ENCODE measurements at regions not wholly inside any gene's neighbourhood (a gene's known extent, or its start where the extent isn't known, plus 50 kb on each side); places are given as distances from the start of the nearest gene placed in this dataset.

DNA sequence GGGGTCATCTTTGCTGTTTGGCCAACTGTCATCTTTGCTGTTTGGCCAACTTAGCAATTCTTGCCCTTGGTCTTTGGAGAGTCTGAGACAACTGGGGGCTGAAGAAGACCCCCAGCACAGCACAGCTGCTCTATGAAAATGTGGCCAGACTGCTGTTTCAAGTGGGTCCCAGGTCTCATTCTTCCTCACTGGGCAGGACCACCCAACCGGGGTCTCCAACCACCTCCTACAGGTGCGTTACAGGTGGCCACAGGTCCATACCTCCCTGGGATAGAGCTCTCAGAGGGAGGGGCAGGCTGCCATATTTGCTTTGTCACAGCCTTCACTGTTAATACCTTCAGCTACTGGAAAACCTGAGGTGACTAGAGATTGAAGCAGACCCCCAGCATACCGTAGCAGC, 82.1 kb upstream of the TCEAL2 start (continued):
- TF ChIP-seq FOSL1 (IDR thresholded peaks at IDR 0.05; ENCODE audit: low read depth) (no peak), SRF (IDR thresholded peaks at IDR 0.05; ENCODE audit: low read depth) (no peak), EZH2 (IDR thresholded peaks at IDR 0.05) (no peak), YY1 (IDR thresholded peaks at IDR 0.05; ENCODE audit: extremely low read depth, insufficient replicate concordance, low read depth, low read length) (no peak)
- TF ChIP-seq, protein P1, sequence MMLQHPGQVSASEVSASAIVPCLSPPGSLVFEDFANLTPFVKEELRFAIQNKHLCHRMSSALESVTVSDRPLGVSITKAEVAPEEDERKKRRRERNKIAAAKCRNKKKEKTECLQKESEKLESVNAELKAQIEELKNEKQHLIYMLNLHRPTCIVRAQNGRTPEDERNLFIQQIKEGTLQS (IDR thresholded peaks at IDR 0.05): no peak
- TF ChIP-seq, protein P2, sequence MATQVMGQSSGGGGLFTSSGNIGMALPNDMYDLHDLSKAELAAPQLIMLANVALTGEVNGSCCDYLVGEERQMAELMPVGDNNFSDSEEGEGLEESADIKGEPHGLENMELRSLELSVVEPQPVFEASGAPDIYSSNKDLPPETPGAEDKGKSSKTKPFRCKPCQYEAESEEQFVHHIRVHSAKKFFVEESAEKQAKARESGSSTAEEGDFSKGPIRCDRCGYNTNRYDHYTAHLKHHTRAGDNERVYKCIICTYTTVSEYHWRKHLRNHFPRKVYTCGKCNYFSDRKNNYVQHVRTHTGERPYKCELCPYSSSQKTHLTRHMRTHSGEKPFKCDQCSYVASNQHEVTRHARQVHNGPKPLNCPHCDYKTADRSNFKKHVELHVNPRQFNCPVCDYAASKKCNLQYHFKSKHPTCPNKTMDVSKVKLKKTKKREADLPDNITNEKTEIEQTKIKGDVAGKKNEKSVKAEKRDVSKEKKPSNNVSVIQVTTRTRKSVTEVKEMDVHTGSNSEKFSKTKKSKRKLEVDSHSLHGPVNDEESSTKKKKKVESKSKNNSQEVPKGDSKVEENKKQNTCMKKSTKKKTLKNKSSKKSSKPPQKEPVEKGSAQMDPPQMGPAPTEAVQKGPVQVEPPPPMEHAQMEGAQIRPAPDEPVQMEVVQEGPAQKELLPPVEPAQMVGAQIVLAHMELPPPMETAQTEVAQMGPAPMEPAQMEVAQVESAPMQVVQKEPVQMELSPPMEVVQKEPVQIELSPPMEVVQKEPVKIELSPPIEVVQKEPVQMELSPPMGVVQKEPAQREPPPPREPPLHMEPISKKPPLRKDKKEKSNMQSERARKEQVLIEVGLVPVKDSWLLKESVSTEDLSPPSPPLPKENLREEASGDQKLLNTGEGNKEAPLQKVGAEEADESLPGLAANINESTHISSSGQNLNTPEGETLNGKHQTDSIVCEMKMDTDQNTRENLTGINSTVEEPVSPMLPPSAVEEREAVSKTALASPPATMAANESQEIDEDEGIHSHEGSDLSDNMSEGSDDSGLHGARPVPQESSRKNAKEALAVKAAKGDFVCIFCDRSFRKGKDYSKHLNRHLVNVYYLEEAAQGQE (IDR thresholded peaks at IDR 0.05; ENCODE audit: low read depth): no peak

DNA sequence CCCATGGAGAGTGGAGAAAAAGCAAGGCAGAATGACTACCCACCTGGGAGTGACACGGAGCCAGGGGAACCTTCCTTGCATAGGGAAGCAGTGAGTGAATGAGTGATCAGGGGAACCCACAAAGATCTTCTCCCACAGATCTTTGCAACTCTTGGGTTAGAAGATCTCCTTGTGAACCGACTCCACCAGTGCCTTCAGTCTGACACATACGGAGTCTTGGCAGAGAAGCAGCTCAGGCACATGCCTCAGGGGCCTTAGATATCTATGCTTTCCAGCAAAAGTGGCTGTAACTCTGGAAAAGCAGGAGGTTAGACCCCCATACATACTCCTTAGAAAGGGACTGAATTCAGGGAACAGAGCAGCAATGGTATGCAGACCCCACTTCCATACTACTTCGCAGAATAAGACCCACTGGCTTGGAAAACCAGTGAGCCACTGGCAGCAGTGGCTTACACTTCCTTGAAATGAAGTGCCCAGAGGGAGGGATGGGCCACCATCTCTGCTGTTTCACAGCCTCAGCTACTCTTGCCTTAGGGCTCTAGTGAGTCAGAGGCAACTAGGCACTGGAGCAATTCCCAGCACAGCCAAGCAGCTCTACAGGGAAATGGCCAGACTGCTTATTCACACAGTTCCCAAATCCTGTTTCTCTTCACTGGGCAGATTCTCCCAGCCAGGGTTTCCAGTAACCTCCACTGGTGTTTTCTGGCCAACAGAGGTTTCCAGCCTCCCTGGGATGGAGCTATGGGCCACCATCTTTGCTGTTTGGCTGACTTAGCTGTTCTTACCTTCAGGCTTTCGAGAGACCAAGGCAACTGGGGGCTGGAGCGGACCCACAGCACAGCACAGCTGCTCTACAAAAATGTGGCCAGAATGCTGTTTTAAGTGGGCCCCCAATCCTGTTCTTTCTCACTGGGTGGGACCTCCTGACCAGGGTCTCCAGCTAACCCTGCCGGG, 82.8 kb upstream of the TCEAL2 start:
- Histone ChIP-seq H3K27me3 (ENCODE audit: insufficient read depth, low read length) (no peaks in the 10 kb centered on the region), H2AFZ (ENCODE audit: low read depth, low read length, poor library complexity, severe bottlenecking) (no peak overlapping the region), H3K4me2 (ENCODE audit: low read length) (no peak overlapping the region), H3K4me3 (replicated peaks in 1 of 2; ENCODE audit: low read depth in 1 of 2, low read length in 2 of 2) (no peak overlapping the region), H3K27ac (ENCODE audit: low read depth, low read length) (no peak overlapping the region), H4K20me1 (ENCODE audit: insufficient read depth) (no peaks in the 10 kb centered on the region), H3K36me3 (ENCODE audit: control insufficient read depth in 1 of 2, insufficient read depth in 2 of 2, low read length in 2 of 2) (no peaks in the 10 kb centered on the region), H3K9me2 (ENCODE audit: insufficient read depth) (no peaks in the 10 kb centered on the region), H3K79me2 (ENCODE audit: insufficient read depth, low read length) (no peaks in the 10 kb centered on the region), H3K4me1 (ENCODE audit: control insufficient read depth in 1 of 2, insufficient read depth in 2 of 2, low read length in 2 of 2) (no peaks in the 10 kb centered on the region), H3K9me3 (ENCODE audit: control insufficient read depth in 1 of 2, insufficient read depth in 1 of 2, low read depth in 1 of 2, low read length in 2 of 2) (no peaks in the 10 kb centered on the region), H3K9ac (ENCODE audit: low read length) (no peak overlapping the region)
- intact Hi-C loops (cut with micrococcal nuclease): no loop called here
- no TSS peak for BruUV-seq (replicated peaks)
- CTCF ChIA-PET: no interaction called here
- ATAC-seq (no peak), DNase-seq (ENCODE audit: low read depth, low spot score) (no peak)
- POLR2A ChIA-PET: no interaction called here
- RAD21 ChIA-PET (ENCODE audit: low non-redundant PET in 1 of 2, low total read pairs in 2 of 2, uncharacterized antibody in 2 of 2, unreplicated experiment in 2 of 2): no interaction called here
- TF ChIP-seq ELF1 (IDR thresholded peaks at IDR 0.05; ENCODE audit: borderline replicate concordance, low read depth) (no peak), RAD21 (IDR thresholded peaks at IDR 0.05; ENCODE audit: low read depth) (no peak), EZH2phosphoT487 (IDR thresholded peaks at IDR 0.05; ENCODE audit: borderline replicate concordance) (no peak), ZNF274 (IDR thresholded peaks at IDR 0.05; ENCODE audit: low read depth, low read length) (no peak), JUND (IDR thresholded peaks at IDR 0.05) (no peak), POLR2A (IDR thresholded peaks at IDR 0.05; ENCODE audit: borderline replicate concordance, extremely low read depth, insufficient read depth, insufficient read length) (no peak), SP1 (IDR thresholded peaks at IDR 0.05; ENCODE audit: low read depth) (no peak), CEBPB (IDR thresholded peaks at IDR 0.05; ENCODE audit: low read depth) (no peak), EGR1 (IDR thresholded peaks at IDR 0.05; ENCODE audit: low read depth) (no peak), TCF7L2 (IDR thresholded peaks at IDR 0.05; ENCODE audit: borderline replicate concordance, extremely low read depth, insufficient read depth, insufficient read length) (no peak), EZH2 (IDR thresholded peaks at IDR 0.05) (no peak), SRF (IDR thresholded peaks at IDR 0.05; ENCODE audit: low read depth) (no peak), YY1 (IDR thresholded peaks at IDR 0.05; ENCODE audit: extremely low read depth, insufficient replicate concordance, low read depth, low read length) (no peak), SIN3A (IDR thresholded peaks at IDR 0.05; ENCODE audit: low read depth) (no peak)
- TF ChIP-seq, protein P3, sequence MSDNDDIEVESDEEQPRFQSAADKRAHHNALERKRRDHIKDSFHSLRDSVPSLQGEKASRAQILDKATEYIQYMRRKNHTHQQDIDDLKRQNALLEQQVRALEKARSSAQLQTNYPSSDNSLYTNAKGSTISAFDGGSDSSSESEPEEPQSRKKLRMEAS (IDR thresholded peaks at IDR 0.05): no peak
- TF ChIP-seq, protein P1 (IDR thresholded peaks at IDR 0.05): no peak
- TF ChIP-seq, protein P4, sequence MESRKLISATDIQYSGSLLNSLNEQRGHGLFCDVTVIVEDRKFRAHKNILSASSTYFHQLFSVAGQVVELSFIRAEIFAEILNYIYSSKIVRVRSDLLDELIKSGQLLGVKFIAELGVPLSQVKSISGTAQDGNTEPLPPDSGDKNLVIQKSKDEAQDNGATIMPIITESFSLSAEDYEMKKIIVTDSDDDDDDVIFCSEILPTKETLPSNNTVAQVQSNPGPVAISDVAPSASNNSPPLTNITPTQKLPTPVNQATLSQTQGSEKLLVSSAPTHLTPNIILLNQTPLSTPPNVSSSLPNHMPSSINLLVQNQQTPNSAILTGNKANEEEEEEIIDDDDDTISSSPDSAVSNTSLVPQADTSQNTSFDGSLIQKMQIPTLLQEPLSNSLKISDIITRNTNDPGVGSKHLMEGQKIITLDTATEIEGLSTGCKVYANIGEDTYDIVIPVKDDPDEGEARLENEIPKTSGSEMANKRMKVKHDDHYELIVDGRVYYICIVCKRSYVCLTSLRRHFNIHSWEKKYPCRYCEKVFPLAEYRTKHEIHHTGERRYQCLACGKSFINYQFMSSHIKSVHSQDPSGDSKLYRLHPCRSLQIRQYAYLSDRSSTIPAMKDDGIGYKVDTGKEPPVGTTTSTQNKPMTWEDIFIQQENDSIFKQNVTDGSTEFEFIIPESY (IDR thresholded peaks at IDR 0.05; ENCODE audit: extremely low read depth, insufficient replicate concordance, low read length): no peak
